ENCODE measurements at regions not wholly inside any gene's neighbourhood (a gene's known extent, or its start where the extent isn't known, plus 50 kb on each side); places are given as distances from the start of the nearest gene placed in this dataset.
"Not testable (repeated sequence)": the region's sequence is repeated elsewhere in the genome, so short reads cannot be mapped to it uniquely, and the experiment has no call there.

DNA sequence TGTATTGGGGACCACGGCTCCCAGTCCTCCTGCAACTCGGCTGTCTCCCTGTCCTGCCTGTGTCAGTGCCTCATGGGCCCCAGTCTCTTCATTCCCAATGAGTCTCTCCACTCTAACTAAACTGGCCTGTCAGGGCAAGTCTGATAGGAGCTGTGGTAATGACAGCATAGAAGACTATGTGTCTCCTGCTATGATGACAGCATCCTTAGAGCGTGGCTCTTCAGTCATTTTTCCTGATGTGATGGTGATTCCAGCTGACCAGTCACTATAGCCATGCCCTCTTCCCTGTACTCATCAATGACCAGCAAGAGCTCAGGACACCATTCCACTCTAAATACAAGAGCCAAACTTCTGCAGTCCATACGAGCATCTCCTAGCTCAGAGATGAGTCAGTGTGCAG is 339.8 kb downstream of the PCNX1 start:
- TF ChIP-seq, protein P1, sequence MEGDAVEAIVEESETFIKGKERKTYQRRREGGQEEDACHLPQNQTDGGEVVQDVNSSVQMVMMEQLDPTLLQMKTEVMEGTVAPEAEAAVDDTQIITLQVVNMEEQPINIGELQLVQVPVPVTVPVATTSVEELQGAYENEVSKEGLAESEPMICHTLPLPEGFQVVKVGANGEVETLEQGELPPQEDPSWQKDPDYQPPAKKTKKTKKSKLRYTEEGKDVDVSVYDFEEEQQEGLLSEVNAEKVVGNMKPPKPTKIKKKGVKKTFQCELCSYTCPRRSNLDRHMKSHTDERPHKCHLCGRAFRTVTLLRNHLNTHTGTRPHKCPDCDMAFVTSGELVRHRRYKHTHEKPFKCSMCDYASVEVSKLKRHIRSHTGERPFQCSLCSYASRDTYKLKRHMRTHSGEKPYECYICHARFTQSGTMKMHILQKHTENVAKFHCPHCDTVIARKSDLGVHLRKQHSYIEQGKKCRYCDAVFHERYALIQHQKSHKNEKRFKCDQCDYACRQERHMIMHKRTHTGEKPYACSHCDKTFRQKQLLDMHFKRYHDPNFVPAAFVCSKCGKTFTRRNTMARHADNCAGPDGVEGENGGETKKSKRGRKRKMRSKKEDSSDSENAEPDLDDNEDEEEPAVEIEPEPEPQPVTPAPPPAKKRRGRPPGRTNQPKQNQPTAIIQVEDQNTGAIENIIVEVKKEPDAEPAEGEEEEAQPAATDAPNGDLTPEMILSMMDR (IDR thresholded peaks at IDR 0.05): no peak
- ATAC-seq (no peak), FAIRE-seq (no peak), DNase-seq (no peak)
- WGBS, 2 donors: 67 to 74% methylated on average over 4 of the region's 4 CpGs
- no peaks in the 10 kb centered on the region for H3K36me3 ChIP-seq
- intact Hi-C loops (cut with DNase I): no loop called here
- no peak overlapping the region for H3K4me3 ChIP-seq
- H3K27ac ChIP-seq: no peak overlapping the region
- H3K27me3 ChIP-seq: no peaks in the 10 kb centered on the region
- H3K4me1 ChIP-seq: no peaks in the 10 kb centered on the region
- H3K9me3 ChIP-seq: no peaks in the 10 kb centered on the region

DNA sequence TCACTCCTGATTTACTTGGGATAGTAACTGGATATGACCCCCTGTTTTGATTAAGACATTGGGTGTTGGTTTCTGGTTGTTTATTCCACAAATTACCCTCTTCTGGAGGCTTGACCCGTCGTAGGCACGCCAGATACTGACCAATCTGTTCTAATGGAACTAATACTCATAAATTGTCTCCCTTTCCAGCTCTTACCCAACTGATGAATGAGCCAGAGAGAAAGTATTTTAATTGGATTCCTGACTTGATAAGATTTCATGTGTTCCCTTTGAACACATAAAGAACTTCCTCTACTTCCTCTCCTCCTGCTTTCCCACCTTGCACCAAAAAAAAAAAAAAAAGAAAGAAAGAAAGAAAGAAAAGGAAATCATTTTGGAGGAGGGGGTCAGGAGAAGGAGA is 340.9 kb downstream of the PCNX1 start:
- TF ChIP-seq, protein P1 (IDR thresholded peaks at IDR 0.05): no peak
- intact Hi-C loops (cut with DNase I): no loop called here
- ATAC-seq: peak in 3 of 4 donors; percentile 35 to 71 (median 55)
- no peak overlapping the region for H3K4me3 ChIP-seq
- H3K4me1 ChIP-seq: no peaks in the 10 kb centered on the region
- 36 to 40% methylated on average over 3 of the region's 3 CpGs for WGBS, 2 donors
- FAIRE-seq: no peak
- no peaks in the 10 kb centered on the region for H3K36me3 ChIP-seq
- no peaks in the 10 kb centered on the region for H3K27me3 ChIP-seq
- no peaks in the 10 kb centered on the region for H3K9me3 ChIP-seq
- DNase-seq: no peak
- peak overlapping the region in 2 of 4 donors; percentile 10 to 22 for H3K27ac ChIP-seq

DNA sequence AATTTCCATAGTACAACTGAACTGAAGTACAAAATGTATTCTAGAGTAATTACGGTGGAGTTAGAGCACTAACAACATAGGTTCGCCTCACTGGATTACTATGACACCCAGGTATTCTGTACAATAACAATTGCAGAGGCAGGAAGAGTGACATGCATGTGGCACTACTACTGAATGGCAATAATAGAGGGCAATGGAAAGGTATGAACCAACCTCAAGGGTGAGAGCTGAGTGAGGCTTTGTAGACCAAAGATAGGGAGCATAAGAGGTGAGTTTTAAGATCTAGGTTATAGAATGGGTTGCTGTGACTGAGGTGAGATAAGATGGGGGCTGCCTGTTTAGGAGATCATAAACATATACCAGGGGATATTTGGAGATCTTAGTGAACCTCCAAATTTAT is 343.1 kb downstream of the PCNX1 start:
- intact Hi-C loops (cut with DNase I): no loop called here
- Histone ChIP-seq H3K27me3 (no peaks in the 10 kb centered on the region), H3K27ac (no peak overlapping the region), H3K36me3 (no peaks in the 10 kb centered on the region), H3K4me1 (no peaks in the 10 kb centered on the region), H3K9me3 (no peaks in the 10 kb centered on the region), H3K4me3 (no peak overlapping the region)
- ATAC-seq: no peak
- 93% methylated on average over 2 of the region's 2 CpGs for WGBS, 2 donors
- FAIRE-seq: no peak
- no peak for DNase-seq
- TF ChIP-seq, protein P1 (IDR thresholded peaks at IDR 0.05): no peak

DNA sequence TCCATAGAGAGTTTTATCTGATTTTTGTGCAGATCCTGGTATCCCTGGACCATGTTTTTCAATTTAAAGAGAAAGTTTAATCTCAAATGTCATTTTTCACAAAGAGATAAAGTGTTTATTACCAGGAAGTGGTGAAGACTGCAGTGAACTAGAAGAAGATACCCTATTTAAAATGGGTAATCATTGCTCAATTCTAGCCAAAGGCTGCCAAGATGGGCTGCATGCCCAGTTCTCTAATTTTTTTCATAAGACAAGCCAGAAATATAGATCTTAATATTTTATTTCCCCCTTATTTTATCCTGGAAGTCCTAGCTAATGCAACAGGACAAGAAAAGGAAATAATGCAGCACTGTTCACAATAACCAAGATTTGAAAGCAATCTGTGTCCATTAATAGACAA is 343.5 kb downstream of the PCNX1 start:
- FAIRE-seq (no peak), ATAC-seq (no peak), DNase-seq (no peak)
- Histone ChIP-seq H3K9me3 (no peaks in the 10 kb centered on the region), H3K4me1 (no peaks in the 10 kb centered on the region), H3K27me3 (no peaks in the 10 kb centered on the region), H3K4me3 (no peak overlapping the region), H3K27ac (no peak overlapping the region), H3K36me3 (no peaks in the 10 kb centered on the region)
- TF ChIP-seq, protein P1 (IDR thresholded peaks at IDR 0.05): no peak
- intact Hi-C loops (cut with DNase I): no loop called here

DNA sequence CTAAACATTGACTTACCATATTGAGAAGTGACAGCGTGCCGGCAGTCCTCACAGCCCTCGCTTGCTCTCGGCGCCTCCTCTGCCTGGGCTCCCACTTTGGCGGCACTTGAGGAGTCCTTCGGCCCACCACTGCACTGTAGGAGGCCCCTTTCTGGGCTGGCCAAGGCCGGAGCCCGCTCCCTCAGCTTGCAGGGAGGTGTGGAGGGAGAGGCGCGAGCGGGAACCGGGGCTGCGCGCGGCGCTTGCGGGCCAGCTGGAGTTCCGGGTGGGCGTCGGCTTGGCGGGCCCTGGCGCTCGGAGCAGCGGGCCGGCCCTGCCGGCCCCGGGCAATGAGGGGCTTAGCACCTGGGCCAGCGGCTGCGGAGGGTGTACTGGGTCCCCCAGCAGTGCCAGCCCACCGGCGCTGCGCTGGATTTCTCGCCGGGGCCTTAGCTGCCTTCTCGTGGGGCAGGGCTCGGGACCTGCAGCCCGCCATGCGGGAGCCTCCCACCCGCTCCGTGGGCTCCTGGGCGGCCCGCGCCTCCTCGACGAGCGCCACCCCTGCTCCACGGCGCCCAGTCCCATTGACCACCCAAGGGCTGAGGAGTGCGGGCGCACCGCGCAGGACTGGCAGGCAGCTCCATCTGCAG is 346.9 kb downstream of the PCNX1 start:
- DNase-seq: peak in 1 of 6 donors; percentile 43
- H3K4me3 ChIP-seq; H3K27me3 ChIP-seq; ATAC-seq; H3K27ac ChIP-seq; intact Hi-C loops (cut with DNase I); H3K9me3 ChIP-seq; H3K36me3 ChIP-seq; FAIRE-seq; H3K4me1 ChIP-seq: not testable (repeated sequence)
- WGBS, 2 donors: 69% methylated on average over 44 to 53 of the region's 53 CpGs
